ENCODE measurements at regions not wholly inside any gene's neighbourhood (a gene's known extent, or its start where the extent isn't known, plus 50 kb on each side); places are given as distances from the start of the nearest gene placed in this dataset.

DNA sequence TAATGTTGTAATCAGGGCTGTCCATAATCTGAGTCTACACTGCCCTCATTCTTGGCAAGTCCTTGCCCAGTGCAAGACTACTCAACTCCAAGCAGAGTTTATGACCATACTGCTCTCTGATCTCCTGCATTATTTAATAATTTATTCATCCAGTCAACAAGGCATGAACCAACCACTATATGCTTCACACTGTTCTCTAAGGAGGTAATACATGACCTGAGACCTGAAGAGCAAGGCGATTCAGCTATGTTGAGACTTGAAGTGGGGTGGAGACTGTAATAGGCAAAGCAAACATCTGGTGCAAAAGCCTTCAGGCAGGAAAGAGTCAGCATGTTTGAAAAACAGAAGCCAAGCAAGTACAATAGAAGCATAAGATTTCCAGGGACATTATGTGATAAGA, 1362.8 kb downstream of the ROBO2 start:
- H3K9ac ChIP-seq (ENCODE audit: low read depth, low read length, poor library complexity, severe bottlenecking), result no peak overlapping the region
- no peaks in the 10 kb centered on the region for H3K27me3 ChIP-seq (ENCODE audit: insufficient read depth, low read length, poor library complexity, severe bottlenecking)
- H4K20me1 ChIP-seq (ENCODE audit: insufficient read depth, low read length, poor library complexity, severe bottlenecking), result no peaks in the 10 kb centered on the region
- no peak overlapping the region for H2AFZ ChIP-seq (ENCODE audit: low read length)
- no peak overlapping the region for H3K4me2 ChIP-seq (ENCODE audit: low read depth, low read length, poor library complexity, severe bottlenecking)
- H3K4me1 ChIP-seq (ENCODE audit: insufficient read depth, low read length, poor library complexity, severe bottlenecking), result no peaks in the 10 kb centered on the region
- no peak overlapping the region for H3K4me3 ChIP-seq (ENCODE audit: low read length, poor library complexity, severe bottlenecking)
- TF ChIP-seq EZH2phosphoT487 (IDR thresholded peaks at IDR 0.05; ENCODE audit: borderline replicate concordance) (no peak), CTCF (conservative IDR thresholded peaks at IDR 0.05; ENCODE audit: low read length) (no peak)
- no peaks in the 10 kb centered on the region for H3K9me2 ChIP-seq (replicated peaks; ENCODE audit: low read depth, low read length)
- H3K79me2 ChIP-seq (ENCODE audit: insufficient read depth, low read length), result no peaks in the 10 kb centered on the region
- no peaks in the 10 kb centered on the region for H3K36me3 ChIP-seq (ENCODE audit: insufficient read depth, low read length)
- peaks cover 2% of the 10 kb centered on the region; the same call in 1 of the 2 replicates for H3K9me3 ChIP-seq (ENCODE audit: insufficient read depth, low read depth, low read length)
- H3F3A ChIP-seq (ENCODE audit: low read depth), result no peaks in the 10 kb centered on the region

DNA sequence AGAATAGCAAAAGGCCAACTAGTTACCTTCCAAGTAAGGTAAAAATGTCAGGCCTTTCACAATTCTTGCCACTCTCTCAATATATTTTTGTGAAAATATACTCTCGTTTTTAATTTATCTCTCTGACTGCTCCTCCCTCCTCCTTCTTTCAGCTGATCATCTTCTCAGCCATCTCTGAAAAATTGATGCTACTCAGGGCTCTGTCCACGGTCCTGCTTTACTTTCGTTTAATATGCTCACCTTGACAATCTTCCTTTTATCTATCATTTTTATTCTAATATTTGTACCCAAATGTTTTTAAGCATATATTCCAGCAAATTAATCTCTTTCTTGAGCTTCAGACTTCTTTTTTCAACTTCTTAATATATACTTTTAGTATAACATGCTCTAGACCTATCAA, 1362.1 kb downstream of the ROBO1 start:
- Histone ChIP-seq H3K36me3 (ENCODE audit: insufficient read depth, low read length) (no peaks in the 10 kb centered on the region), H3K4me3 (ENCODE audit: low read length, poor library complexity, severe bottlenecking) (no peak overlapping the region), H3K79me2 (ENCODE audit: insufficient read depth, low read length) (no peaks in the 10 kb centered on the region), H4K20me1 (ENCODE audit: insufficient read depth, low read length, poor library complexity, severe bottlenecking) (no peaks in the 10 kb centered on the region), H3K9me3 (ENCODE audit: insufficient read depth, low read depth, low read length) (peaks cover 2% of the 10 kb centered on the region; the same call in 1 of the 2 replicates), H3F3A (ENCODE audit: low read depth) (no peaks in the 10 kb centered on the region), H3K9ac (ENCODE audit: low read depth, low read length, poor library complexity, severe bottlenecking) (no peak overlapping the region), H3K27me3 (ENCODE audit: insufficient read depth, low read length, poor library complexity, severe bottlenecking) (no peaks in the 10 kb centered on the region), H3K9me2 (replicated peaks; ENCODE audit: low read depth, low read length) (no peaks in the 10 kb centered on the region), H3K4me2 (ENCODE audit: low read depth, low read length, poor library complexity, severe bottlenecking) (no peak overlapping the region), H3K4me1 (ENCODE audit: insufficient read depth, low read length, poor library complexity, severe bottlenecking) (no peaks in the 10 kb centered on the region), H2AFZ (ENCODE audit: low read length) (no peak overlapping the region)
- TF ChIP-seq EZH2phosphoT487 (IDR thresholded peaks at IDR 0.05; ENCODE audit: borderline replicate concordance) (no peak), CTCF (conservative IDR thresholded peaks at IDR 0.05; ENCODE audit: low read length) (no peak)

DNA sequence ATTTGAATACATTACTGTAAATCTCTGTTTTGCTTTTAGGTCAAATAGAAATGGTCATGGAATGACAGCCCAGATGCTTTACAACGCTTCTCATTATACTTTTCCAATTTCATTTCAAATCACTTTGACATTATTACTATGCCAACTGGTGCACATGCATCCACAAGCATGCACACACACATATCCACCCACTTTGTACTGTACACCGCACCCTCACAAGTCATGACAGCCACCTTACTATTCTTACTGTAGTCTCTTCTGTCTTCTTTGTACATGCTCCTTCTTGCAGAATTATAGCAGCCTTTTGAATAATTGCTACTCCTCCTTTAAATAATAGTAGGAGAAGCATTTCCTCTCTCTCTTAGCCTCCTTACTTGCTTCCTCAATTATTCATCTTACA, 1361.4 kb downstream of the ROBO1 start:
- no peaks in the 10 kb centered on the region for H3K4me1 ChIP-seq (ENCODE audit: insufficient read depth, low read length, poor library complexity, severe bottlenecking)
- H3K79me2 ChIP-seq (ENCODE audit: insufficient read depth, low read length), result no peaks in the 10 kb centered on the region
- H3K9me3 ChIP-seq (ENCODE audit: insufficient read depth, low read depth, low read length), result peaks cover 2% of the 10 kb centered on the region; the same call in 1 of the 2 replicates
- no peak overlapping the region for H2AFZ ChIP-seq (ENCODE audit: low read length)
- no peak overlapping the region for H3K9ac ChIP-seq (ENCODE audit: low read depth, low read length, poor library complexity, severe bottlenecking)
- H3K27me3 ChIP-seq (ENCODE audit: insufficient read depth, low read length, poor library complexity, severe bottlenecking), result no peaks in the 10 kb centered on the region
- no peaks in the 10 kb centered on the region for H3K9me2 ChIP-seq (replicated peaks; ENCODE audit: low read depth, low read length)
- no peak overlapping the region for H3K4me2 ChIP-seq (ENCODE audit: low read depth, low read length, poor library complexity, severe bottlenecking)
- no peak overlapping the region for H3K4me3 ChIP-seq (ENCODE audit: low read length, poor library complexity, severe bottlenecking)
- H3F3A ChIP-seq (ENCODE audit: low read depth), result no peaks in the 10 kb centered on the region
- no peak for TF ChIP-seq EZH2phosphoT487 (IDR thresholded peaks at IDR 0.05; ENCODE audit: borderline replicate concordance)
- no peak for TF ChIP-seq CTCF (conservative IDR thresholded peaks at IDR 0.05; ENCODE audit: low read length)
- no peaks in the 10 kb centered on the region for H3K36me3 ChIP-seq (ENCODE audit: insufficient read depth, low read length)
- H4K20me1 ChIP-seq (ENCODE audit: insufficient read depth, low read length, poor library complexity, severe bottlenecking), result no peaks in the 10 kb centered on the region
